ENCODE measurements at regions not wholly inside any gene's neighbourhood (a gene's known extent, or its start where the extent isn't known, plus 50 kb on each side); places are given as distances from the start of the nearest gene placed in this dataset.

DNA sequence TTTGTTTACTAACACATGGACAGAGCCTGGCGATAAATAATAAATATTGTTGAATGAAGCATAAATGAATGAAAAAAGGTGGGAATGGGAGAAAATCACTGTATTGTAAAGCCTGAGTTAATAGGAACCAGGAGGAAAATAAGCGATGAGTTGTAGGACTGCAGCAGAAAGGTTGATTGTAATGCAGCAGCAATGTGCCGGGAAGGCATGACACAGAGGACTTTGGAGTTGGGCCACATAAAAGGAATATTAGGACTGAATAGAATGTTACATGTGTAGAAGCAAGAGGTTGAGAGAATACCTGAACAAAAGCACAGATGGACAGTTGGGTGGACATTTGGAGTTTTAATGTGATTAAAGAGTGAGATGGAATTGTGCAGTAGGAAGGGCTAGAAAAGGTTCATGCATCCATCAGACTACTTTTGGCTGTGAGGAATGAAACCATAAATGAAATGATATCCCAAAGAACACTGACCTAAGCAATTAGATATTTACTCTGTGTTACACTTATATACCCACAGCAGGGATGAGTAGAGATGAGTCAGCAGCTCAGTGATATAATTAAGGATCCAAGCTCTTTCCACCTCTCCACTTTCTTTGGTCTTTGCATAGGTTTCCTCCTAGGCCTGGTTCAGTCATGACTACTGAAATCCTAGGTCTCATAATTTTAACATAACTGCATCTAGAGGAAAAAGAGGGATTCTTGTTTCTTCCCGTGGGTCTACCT is 55.4 kb downstream of the CCER1 start:
- DNase-seq: no peak

DNA sequence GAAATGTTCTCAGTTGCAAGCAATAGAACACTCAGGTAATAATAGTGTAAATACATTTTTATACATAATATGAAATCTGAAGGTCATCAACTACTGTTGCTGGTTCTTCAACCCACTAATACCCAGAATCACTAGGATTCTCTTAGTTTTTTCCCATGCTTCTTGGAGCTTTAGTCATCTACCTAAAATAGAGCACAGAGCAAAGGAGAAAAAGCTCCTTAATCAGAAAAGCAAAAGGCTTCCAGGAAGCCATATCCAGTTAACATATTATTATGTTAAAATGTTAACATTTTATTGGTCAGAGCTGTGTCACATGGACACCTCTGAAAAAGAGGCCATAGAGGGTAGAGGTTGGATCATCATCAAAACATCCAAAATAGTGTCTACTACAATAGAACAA is 57.0 kb downstream of the CCER1 start:
- no peak for DNase-seq

DNA sequence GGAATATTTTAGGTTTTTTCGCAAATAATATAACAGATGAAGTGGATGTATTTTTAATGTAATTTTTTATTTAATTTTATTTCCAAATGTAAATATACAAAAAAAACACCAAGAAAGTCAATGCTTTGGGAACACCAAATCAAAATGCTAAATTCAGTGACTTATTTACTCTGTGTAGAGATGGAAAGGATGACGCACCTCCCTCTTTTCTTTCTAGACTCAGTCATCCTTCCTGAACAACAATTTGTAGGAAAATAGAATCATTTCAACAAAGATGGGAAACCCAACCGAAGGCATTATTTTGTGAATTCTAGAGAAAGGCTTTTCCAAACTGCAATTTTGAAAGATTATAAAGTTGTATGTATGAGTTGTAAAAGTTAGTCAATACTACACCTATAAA is 57.7 kb downstream of the CCER1 start:
- no peak for DNase-seq

DNA sequence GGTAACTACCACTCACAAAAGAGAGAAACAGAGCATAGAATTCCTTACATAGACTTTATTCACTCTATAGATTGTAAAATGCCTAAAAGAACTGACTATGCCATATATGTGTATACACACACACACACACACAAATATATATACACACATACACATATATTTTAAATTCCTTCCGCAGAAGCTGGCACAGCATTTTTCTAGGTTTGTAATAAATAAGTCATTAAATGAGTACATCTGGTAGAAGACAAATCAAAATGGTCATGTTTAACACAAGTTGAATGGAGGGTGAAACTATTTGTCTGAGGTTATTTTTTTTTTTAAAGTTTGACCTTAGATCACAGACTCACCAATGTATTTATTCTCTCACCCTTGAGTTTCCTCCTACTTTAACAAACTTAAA is 58.2 kb downstream of the CCER1 start:
- DNase-seq: no peak

DNA sequence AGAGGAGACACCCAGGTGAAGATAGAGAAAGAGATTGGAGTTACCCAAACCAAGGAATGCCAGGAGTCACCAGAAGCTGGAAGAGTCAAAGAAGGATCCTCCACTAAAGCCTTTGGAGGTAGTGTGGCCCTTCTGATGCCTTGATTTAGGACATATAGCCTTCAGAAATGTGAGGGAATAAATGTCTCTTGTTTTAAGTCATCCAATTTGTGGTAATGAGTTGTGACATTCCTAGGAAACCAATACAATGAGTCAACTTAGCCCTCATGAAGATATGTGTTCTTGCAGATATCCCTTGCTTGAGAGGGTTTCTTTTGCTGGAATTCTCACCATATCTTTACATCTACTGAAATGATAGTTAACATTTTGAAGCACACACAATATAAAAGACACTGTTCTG is 58.8 kb downstream of the CCER1 start:
- DNase-seq: no peak

DNA sequence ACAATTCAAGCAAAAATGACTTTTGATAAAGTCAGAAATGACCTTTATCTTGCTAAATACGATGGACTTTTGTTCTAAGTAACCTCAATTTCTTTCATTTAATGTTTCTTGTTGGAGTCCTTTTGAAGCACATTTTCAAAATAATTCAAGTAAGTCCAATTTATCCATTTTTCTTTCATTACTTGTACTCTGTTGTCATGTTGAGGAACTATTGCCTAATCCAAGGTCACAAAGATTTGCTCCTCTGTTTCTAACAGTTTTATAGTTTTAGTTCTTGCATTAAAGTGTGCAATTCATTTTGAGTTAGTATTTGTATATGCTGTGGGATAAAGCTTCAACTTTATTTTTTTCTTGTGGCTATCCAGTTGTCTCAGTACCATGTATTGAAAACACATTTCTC is 66.7 kb downstream of the CCER1 start:
- DNase-seq: no peak

DNA sequence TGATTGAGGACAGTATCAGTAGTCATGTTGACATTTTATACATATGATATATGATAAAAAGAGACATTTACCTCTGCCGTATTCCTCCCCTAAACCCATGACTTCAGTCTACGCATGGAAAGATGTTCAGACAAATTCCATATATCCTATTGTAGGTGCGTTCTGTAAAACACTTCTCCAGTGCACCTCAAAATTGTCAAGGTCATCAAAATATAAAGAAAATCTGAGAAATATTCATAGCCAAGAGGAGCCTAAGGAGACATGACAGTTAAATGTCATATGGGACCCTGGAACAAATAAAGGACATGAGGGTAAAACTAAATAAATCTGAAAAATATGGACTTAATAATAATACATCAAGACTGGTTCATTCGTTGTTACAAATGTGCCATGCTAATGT is 71.5 kb downstream of the CCER1 start:
- DNase-seq: no peak

DNA sequence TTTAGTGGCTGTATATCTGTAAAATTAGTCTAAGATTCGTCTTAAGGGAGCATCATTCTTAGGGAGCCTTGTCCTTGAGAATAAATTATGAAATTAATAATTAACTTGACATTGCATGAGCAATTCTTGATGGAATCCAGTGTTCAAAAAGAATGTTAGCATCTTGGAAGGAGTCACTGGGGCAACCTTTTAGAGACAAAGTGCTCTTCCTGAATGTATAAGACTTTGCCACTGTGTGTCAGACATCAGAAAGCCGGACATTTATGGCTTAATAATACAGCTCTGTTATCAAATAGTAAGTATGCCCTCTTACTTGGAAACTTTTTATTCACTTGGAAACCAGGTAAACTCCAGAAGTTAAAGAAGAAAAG is 83.3 kb downstream of the CCER1 start:
- DNase-seq: no peak

DNA sequence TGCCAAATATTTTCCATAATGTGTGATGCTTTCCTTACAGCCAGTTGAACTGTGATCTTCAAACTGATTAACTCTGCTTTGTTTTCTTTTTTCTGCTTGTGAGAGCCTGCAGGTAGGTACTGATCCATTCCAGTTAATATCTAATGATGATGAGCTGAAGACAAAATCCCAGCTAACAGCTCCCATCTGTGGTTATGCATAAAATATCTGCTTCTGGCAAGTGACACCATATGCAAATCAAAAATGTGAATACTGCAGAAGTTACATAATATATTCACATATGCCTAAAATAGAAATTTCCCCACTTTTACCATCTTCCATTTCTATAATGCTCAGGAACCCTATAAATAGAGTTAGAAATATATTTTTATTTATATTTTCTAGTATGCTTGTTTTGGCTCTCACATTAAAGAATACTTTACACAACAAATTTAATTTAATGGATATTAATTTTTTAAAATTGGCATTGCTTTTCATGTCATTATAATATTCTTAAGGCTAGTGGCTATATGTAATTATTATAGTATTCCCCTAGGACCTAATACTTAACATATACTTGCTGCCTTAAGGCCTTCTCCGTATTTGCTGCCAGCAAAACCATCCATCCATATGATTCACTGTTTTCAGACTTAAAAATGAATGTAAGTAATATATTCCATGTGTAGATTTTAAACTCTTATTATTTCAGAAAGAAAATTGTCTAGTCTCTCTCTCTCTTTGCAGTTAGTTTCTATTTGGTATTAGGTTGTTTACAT is 83.8 kb downstream of the CCER1 start:
- DNase-seq: no peak

DNA sequence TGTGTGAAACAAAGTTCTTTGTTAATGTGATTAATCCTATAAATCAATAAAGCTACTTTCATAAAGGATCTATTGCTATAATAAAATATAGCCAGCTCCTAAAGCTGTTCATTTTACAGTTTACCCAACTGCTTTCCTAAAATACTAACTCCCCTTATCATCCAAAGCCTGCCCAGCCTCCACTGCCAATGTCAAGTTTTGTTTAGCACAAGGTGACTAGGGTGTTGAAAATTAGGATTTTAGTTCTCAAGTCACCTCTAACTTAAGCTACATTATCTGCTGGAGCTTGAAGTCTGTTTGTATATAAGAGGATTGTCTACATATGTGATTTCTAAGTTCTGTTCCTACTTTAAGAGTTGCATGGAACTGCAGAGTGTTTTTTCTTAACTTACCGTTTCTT is 86.3 kb downstream of the CCER1 start:
- DNase-seq: no peak

DNA sequence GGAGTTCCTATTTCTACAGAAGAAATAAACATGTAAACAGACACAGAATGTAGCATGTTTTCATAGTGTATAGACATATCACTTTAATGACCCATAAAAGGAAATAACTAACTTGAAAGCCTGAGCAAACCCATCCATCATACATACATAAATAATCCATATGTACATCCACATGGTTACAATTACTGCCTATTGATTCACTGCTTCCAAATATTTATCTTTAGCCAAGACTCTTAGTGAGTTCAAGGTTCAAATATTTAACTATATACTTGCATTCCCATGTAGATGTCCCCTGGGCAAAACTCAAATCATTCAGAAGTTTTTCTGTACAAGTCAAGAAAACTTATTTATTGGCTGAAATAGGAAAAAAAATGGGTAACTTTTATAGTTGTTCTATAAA is 95.4 kb downstream of the CCER1 start:
- no peak for DNase-seq

DNA sequence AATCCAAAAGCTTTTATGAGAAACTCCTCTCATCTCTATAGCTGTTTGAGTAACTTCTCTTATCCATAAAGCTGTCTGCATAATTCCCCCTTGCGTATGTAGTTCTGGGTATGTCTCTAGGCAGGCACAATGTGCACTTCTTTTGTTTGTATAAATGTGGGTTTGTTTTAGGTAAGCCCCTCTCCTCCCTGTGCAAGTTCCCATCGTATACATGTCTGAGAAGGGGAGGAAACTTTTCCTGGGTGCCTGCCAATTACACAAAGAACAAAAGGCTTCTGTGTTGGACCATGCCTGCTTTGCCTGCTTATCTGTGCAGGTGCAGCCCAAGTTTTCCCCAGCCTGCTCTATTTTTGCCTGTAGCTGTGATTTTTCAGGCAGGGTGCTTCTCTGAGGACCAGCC is 96.7 kb downstream of the CCER1 start:
- DNase-seq: no peak

DNA sequence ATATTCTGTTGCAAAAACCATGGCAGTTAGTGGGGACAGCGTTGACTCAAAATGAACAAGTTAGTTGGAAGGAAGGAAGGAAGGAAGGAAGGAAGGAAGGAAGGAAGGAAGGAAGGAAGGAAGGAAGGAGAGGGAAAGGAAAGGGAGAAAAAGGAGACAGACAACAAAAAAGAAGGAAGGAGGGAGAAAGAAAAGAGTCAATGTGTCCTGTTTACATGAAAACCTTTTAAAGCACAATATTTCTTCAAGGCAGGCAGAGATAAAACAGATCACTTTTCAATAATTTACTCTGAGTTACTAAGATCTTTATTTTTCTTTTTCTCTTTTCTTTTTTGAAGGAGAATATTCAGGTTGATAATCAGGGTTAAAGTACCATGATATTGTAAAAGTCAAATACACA is 99.4 kb downstream of the CCER1 start:
- DNase-seq: no peak

DNA sequence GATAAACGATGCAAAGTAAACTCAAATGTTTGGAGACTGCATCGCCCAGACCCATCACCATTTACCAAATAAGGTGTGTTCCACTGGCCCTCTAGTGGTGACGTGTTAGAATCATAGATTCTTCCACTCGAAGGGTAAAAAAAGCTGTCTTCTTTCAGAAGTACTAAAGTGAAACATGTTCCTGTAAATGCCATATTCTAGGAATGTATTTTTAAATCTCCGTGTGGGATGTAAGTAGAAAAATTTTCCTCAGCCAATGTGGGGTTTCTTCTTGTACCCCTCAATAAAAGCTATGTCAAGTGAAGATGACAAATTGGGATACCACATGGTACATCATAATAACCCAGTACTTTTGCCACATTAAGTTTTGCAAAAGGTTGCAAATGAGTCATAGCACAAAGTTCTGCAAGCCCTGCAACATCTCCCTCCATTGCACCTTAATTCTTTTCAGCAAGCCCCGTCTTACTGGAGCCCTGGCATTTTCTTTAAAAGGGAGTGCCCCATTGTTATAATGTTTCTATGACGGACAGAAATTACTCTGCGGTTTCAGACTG is 100.8 kb downstream of the CCER1 start:
- DNase-seq: peak in 1 of 2 experiments; percentile 2

DNA sequence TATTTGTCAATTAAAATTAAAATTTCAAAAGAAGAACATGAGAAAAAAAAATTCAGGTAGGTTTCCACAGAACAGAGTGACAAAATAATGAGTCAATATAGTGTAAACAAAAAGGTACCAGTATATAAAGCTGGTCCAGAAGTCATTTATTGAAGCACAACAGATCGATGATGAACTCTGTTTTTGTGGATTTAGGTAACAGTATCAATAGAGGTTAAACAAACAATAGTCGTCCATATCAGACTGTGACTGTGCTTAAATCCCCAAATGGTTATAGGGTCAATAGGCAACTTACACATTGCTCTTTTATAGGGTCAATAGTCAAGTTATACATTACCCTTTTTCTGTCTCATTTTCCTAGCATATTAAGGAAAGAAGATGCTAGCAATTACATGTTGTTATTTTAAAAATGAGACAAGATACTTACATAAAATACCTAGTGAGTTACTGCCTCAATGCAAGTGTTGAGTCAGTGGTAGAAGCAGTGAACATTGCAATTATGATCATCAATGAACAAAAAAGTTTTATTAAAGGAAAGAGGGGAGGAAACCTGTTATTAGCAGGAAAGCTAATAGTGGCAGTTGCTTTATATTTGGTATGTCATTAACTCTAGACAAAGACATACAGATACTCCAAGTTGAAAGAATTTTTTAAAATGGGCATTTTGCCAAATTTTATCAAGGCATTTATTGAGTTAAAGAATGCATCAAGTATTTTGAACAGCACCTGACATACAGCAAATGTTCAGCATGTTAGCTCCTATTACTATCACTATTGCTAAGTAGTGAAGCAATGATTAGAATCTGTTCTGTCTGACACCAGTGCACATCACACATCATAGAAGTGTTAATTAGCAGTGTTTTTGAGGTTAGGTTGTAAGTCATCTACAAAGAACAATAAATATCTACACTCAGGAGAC is 102.9 kb downstream of the CCER1 start:
- no peak for DNase-seq

DNA sequence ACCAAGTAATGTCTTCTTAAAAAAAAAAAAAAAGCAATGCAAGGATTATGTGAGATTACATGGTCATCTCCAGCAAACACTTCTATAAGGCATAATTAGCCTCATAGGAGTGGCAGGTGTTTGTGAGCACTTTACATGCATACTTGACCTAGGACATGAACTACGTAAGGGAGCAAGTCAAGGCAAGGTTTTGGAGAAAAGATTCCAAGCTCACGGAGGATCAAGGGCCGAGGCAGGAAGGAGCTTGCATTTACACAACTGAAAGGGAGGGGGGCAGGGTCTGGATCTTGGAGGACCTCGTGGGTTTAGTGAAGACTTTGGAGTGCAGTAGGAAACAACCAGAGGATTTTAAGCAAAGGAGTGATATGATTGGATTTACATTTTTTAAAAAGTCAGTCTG is 112.5 kb downstream of the CCER1 start:
- no peak for DNase-seq

DNA sequence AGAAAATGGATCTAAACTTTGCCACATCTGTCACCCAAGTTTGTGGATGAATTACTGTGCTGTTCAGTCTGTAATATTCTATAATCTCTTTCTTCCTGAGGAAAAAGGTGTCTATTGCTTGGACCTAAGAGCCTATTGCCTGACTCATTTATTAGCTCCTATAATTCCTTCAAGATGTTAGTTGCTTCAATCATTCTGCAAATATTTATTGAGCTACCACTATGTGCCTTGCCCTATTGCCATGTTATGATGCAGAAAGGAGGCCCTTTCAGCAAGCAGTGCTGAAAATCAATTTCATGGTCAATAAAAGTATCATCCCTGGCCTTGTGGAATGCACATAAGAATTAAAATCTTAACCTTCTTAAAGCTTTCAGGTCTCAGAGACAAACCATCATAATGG is 113.6 kb downstream of the CCER1 start:
- no peak for DNase-seq

DNA sequence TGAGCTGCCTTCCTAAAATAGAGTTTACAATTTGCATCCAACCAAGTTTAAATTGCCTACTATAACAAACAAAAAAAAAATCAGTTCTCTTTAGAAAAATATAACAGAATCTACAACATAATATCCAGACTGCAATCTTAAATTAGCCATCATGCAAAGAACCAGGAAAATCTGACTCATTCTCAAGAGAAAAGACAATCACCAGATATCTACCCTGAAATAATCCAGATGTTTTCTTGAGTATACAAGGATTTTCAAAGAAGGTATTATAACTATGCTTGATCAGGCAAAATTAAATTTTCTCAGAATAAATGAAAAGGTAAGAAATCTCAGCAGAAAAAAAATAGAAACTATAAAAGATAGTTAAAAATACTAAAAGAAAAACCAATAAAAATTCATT is 115.6 kb downstream of the CCER1 start:
- no peak for DNase-seq

DNA sequence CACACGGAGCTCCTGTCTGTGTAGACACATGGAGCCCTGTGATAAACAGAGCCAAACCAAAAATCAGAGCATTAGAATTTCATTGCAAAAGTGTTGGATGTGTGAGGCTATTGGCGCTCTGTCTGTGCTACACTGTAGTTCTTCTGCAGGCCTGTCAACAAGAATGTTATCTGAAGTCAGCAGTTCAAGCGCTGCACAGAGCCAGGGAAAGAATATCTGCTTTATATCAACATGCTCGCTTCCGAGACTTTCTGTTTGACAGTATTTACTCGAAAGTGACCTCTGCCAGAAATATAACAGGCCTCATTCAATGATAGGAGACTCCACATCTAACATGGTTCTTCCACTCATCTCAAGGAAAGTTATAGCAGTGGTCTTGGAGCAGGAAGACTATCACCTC is 118.3 kb downstream of the CCER1 start:
- no peak for DNase-seq

DNA sequence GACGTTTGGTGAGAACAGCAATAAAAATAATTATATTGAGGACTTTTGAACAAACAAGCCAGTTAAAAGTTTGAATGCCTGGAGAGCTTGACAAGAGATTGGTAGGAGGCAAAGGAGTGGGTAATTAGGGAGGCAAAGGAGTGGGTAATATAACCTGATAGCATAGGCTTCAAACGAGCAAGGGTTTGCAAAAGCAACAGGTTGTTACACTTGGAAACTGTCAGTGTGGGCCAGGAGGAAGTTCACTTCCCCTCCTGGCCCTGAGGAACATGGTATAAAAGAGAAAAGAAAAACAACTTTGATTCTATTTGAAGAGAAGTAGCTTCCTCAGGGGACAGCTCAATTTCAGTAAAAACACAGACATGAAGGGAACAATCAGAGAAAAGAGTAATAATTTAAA is 121.7 kb downstream of the CCER1 start:
- DNase-seq: no peak

DNA sequence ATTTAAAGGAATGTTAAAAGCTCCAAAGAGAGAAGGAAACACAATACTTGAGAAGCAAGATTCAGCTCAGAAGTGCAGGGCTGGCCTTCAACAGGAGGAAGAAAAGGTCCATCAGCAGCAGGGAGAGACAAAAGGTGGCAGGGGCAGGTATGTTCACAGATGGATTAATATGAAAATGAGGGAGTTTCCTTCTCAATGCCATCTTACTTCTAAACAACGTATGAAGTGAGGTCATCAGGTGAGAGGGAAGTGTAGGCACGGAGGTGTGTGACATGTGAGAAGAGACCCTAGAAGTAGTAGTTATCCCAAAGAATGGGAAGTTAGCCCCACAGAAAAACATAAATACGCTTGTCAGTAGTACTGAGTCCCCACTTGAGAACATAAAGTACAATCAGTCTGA is 122.5 kb downstream of the CCER1 start:
- no peak for DNase-seq

DNA sequence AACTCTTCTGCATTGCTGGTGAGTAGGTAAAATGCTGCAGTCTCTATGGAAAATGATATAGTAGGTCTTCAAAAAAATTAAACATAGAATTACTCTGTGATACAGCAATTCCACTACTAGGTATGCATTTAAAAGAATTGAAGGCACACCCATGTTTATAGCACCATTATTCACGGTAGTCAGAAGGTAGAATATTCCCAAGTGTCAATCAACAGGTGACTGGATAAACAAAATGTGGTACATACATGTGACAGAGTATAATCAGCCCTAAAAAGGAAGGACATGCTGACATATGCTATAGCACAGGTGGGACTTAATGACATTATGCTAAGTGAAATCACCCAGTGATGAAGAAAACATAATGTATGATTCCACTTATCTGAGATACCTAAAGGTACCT is 123.3 kb downstream of the CCER1 start:
- DNase-seq: no peak

DNA sequence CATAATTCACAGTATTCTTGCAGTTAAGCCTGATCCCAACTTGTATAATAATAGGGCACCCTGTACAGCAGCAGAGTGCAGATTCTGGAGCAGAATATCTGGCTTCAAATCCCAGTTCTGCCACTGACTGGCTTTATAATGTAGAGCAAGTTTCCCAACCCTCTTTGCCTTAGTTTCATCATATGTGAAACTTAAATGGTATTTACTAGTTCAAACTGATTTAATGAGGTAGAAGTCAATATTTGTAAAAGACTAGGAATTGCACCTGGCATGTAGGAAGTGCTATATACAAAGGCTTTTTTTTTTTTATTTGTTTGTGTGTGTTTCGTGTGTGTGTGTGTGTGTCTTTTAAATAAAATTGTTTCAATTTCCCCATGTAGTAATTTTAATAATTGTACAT is 125.9 kb downstream of the CCER1 start:
- no peak for DNase-seq

DNA sequence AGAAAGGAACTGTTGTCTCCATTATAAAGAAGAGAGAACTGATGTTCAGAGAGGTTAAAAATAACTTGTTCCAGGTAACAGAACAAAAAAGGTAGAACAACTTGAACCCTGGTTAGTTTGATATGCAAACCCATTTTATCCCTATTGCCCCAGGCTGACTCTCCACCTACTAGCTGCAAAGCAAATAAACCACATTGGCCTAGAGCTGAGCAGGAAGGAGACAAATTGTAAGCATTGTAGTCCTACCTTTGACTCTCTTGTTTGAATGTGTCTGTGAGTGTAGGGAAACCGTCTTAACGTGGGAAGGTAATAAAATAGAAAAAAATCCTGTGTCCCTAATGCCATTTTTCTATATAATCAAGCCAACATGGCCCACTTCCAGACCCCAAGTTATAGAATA is 126.4 kb downstream of the CCER1 start:
- no peak for DNase-seq

Measured in cerebellar nuclear complex (tissue), 1 donor.